OCI-LY3 (cell line): ENCODE measurements at regions not wholly inside any gene's neighbourhood (a gene's known extent, or its start where the extent isn't known, plus 50 kb on each side); places are given as distances from the start of the nearest gene placed in this dataset.

Experiments
- H2AFZ ChIP-seq: fragments of 200-600, 300-600 bp; shearing (Covaris generic); 2 replicates; pipeline ENCODE4 v1.6.0; 2014; ENCODE audit warnings: antibody characterized with exemption, low read depth, low read length
- H3K27ac ChIP-seq: fragments of 200-600, 300-600 bp; sonication (generic); 2 replicates; pipeline ENCODE4 v1.5.1; 2014; ENCODE audit warnings: mild to moderate bottlenecking, low read length, moderate library complexity, mixed read lengths
- H3K27me3 ChIP-seq: fragments of 200-600, 300-600 bp; sonication (generic); 2 replicates; pipeline ENCODE4 v1.6.1; 2014; ENCODE audit warnings: low read depth, low read length, mixed read lengths
- H3K36me3 ChIP-seq: fragments of 200-600, 300-600 bp; sonication (generic); replicated peaks from 2 replicates; pipeline ENCODE3; 2014; ENCODE audit warnings: low read depth, low read length, mixed read lengths
- H3K4me1 ChIP-seq: fragments of 300-600, 200-600 bp; sonication (generic); 2 replicates; pipeline ENCODE4 v1.6.1; 2014; ENCODE audit warnings: low read length, mixed read lengths
- H3K4me2 ChIP-seq: fragments of 200-600, 300-600 bp; sonication (generic); 2 replicates; pipeline ENCODE4 v1.6.1; 2014; ENCODE audit warnings: low read length, mixed read lengths
- H3K4me3 ChIP-seq: fragments of 300-600, 200-600 bp; sonication (generic); 2 replicates; pipeline ENCODE4 v1.5.1; 2014; ENCODE audit warnings: antibody characterized with exemption, mild to moderate bottlenecking, low read length, moderate library complexity
- H3K79me2 ChIP-seq: fragments of 300-600, 200-600 bp; shearing (Covaris generic); 2 replicates; pipeline ENCODE4 v1.6.1; 2014; ENCODE audit warnings: mild to moderate bottlenecking, low read length, mixed read lengths
- H3K9ac ChIP-seq: fragments of 300-600, 200-600 bp; shearing (Covaris generic); 2 replicates; pipeline ENCODE4 v1.6.0; 2014; ENCODE audit warnings: mild to moderate bottlenecking, low read length, moderate library complexity
- H3K9me3 ChIP-seq: fragments of 200-600, 300-600 bp; shearing (Covaris generic); 2 replicates; pipeline ENCODE4 v1.6.1; 2014; ENCODE audit warnings: low read length, mixed read lengths; ENCODE audit not compliant: insufficient read depth
- H4K20me1 ChIP-seq: fragments of 200-600, 300-600 bp; sonication (generic); 2 replicates; pipeline ENCODE4 v1.6.1; 2016; ENCODE audit warnings: low read length, mixed read lengths; ENCODE audit not compliant: insufficient read depth
- CTCF ChIP-seq: fragments of 200-600, 300-600 bp; sonication (generic); IDR thresholded peaks from 2 replicates; pipeline ENCODE4 v1.5.1; 2014; ENCODE audit warnings: antibody characterized with exemption, low read length, low read depth
- EZH2phosphoT487 ChIP-seq: fragments of 200-600 bp; shearing (Covaris generic); IDR thresholded peaks from 2 replicates; pipeline ENCODE4 v1.6.1; 2018; ENCODE audit warnings: antibody characterized with exemption, mixed run types, low read depth

DNA sequence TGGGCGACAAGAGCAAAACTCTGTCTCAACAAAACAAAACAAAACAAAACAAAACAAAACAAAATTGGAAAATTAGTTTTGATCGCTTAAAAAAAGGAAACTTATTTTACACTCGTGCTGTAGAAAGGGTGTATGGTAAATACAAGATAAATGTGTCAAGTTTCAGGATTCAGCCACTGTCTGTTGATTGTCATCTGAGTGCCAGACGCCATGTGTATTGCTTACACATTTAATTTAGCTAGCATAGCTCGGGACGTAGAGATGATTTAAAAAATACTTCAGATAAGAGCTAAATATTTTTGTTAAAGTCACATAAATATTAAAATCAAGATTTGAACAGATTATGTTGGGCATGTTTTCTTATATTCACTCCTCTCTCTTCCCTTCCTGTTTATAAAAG, 568.1 kb upstream of the ZNF804A start:
- peaks cover 9% of the 10 kb centered on the region for H3K4me1 ChIP-seq
- H3K79me2 ChIP-seq, result no peaks in the 10 kb centered on the region
- no peaks in the 10 kb centered on the region for H3K9me3 ChIP-seq
- H3K27ac ChIP-seq, result no peak overlapping the region
- TF ChIP-seq CTCF (no peak), EZH2phosphoT487 (no peak)
- H3K36me3 ChIP-seq, result no peaks in the 10 kb centered on the region
- no peak overlapping the region for H3K9ac ChIP-seq
- no peaks in the 10 kb centered on the region for H3K27me3 ChIP-seq
- H4K20me1 ChIP-seq, result no peaks in the 10 kb centered on the region
- no peak overlapping the region for H3K4me2 ChIP-seq
- no peak overlapping the region for H2AFZ ChIP-seq
- no peak overlapping the region for H3K4me3 ChIP-seq

GRCh38 chr2:184030989-184031388, 567.3 kb upstream of the ZNF804A start:
- peaks cover 9% of the 10 kb centered on the region for H3K4me1 ChIP-seq
- no peak overlapping the region for H3K4me3 ChIP-seq
- H4K20me1 ChIP-seq, result no peaks in the 10 kb centered on the region
- H3K9me3 ChIP-seq, result no peaks in the 10 kb centered on the region
- no peak overlapping the region for H3K27ac ChIP-seq
- no peak overlapping the region for H2AFZ ChIP-seq
- no peak overlapping the region for H3K4me2 ChIP-seq
- TF ChIP-seq EZH2phosphoT487, result no peak
- no peaks in the 10 kb centered on the region for H3K27me3 ChIP-seq
- no peaks in the 10 kb centered on the region for H3K36me3 ChIP-seq
- H3K9ac ChIP-seq, result no peak overlapping the region
- H3K79me2 ChIP-seq, result no peaks in the 10 kb centered on the region

DNA sequence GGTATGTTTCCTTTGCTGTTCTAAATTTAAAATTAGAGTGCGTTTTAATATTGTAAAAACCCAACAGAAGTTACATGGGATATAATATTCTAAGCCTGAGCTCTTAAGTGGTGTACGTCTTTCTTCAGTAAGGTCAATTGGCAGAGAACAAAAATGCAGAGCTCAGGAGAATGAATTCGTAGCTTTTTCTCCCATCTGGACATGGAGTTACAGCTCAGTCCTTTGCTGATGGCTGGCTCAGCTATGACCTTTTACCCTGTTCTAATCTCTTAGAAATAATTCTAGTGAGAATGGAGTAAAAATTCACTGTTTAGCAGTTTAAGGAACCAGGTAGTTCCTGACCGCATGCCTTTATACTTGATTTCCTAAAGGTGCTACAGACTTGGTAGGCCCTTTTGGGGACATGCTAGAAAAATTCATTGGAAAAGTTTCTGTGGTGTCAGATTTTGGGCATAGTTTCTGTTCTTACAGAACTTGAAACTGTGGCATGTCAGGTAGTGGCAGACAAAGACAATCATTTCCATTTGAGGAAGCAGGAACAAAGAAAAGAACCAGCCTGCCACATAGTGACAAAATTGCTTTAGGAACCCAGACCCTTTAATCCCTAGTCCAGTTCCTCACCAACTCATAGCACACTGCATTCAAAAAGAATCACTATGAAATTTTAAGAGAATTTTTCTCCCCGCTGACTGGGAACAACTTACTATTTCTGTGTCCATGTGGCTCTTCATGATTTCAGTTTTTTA, 566.8 kb upstream of the ZNF804A start:
- Histone ChIP-seq H3K9me3 (no peaks in the 10 kb centered on the region), H2AFZ (no peak overlapping the region), H3K79me2 (no peaks in the 10 kb centered on the region), H3K4me3 (no peak overlapping the region), H4K20me1 (no peaks in the 10 kb centered on the region), H3K4me1 (peaks cover 9% of the 10 kb centered on the region), H3K4me2 (peak overlapping the region; percentile 21), H3K36me3 (no peaks in the 10 kb centered on the region), H3K9ac (no peak overlapping the region), H3K27me3 (no peaks in the 10 kb centered on the region), H3K27ac (no peak overlapping the region)
- TF ChIP-seq CTCF, result peak; percentile 54
- no peak for TF ChIP-seq EZH2phosphoT487

DNA sequence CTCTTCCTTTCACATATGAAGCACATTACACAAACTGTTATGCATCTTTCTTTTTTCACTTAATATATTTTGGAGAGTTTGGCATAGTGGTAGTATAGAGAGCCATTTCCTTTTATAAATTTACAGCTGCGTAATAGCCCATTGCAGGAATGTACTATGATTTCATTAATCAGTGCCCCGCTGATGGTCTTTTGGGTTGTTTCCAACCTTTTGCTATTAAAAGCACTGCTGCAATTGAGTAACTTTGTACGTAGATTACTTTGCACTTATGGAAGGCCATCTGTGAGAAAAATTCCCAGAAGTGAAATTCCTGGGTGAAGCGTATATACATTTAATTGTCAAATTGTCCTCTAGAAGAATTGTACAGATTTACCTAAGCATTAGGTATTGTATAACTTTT, 565.3 kb upstream of the ZNF804A start:
- H4K20me1 ChIP-seq, result no peaks in the 10 kb centered on the region
- no peaks in the 10 kb centered on the region for H3K36me3 ChIP-seq
- H3K27me3 ChIP-seq, result no peaks in the 10 kb centered on the region
- H3K4me1 ChIP-seq, result peaks cover 9% of the 10 kb centered on the region
- H3K79me2 ChIP-seq, result no peaks in the 10 kb centered on the region
- no peak overlapping the region for H3K9ac ChIP-seq
- no peak overlapping the region for H2AFZ ChIP-seq
- no peak overlapping the region for H3K4me2 ChIP-seq
- H3K9me3 ChIP-seq, result no peaks in the 10 kb centered on the region
- H3K4me3 ChIP-seq, result no peak overlapping the region
- no peak overlapping the region for H3K27ac ChIP-seq
- no peak for TF ChIP-seq CTCF
- TF ChIP-seq EZH2phosphoT487, result no peak
